Right hindlimb (tissue), 1 donor: ENCODE measurements at regions not wholly inside any gene's neighbourhood (a gene's known extent, or its start where the extent isn't known, plus 50 kb on each side); places are given as distances from the start of the nearest gene placed in this dataset.

Source experiments
- DNase-seq: peaks from one replicate; pipeline ENCODE4 v3.0.0-alpha.2; 2018

GRCh38 chr15:85312929-85313331, 67.5 kb upstream of the AKAP13 start:
- no peak for DNase-seq

GRCh38 chr15:85313339-85313738, 67.1 kb upstream of the AKAP13 start:
- DNase-seq = no peak

DNA sequence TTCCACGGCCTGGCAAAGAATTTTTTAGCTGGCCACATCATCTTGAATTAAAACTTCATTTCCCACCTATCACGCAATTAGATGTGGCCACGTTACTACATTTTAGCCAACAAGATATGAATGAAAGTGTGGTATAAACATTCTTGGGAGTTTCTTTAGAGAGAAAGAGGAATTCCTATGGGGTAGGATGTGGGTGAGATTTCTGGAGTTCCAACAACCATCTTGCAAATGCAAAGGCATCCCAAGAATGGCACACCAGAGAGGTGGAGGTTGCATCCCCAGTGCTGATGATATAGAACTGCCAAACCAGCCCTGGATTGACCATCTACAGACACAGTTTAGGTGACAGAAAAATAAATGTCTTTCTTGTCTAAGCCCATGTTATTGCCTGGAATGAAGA, 66.3 kb upstream of the AKAP13 start:
- no peak for DNase-seq

DNA sequence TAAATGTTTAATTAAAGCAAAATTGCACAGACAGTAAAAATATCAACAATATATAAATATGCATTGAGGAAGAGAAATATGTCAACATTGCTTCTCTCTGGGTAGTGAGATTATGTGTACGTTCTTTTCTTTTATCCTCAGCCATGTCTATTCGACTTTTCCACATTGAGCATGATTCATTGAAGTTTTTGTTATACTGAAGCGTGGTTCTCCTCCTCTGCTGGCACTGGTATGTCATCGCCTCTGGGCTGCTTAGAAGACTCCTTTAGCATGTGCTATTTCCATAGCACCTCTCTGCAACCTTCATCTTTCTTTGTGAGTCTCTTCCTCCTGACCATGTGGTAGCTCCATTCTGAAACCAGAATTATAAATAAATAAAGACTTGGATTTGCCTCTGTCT, 65.8 kb upstream of the AKAP13 start:
- no peak for DNase-seq

- no peak for DNase-seq
These were observed 64.0 kb upstream of the AKAP13 start for GRCh38 chr15:85316244-85316934.

GRCh38 chr15:85318048-85318731, 62.2 kb upstream of the AKAP13 start:
- DNase-seq = no peak

DNA sequence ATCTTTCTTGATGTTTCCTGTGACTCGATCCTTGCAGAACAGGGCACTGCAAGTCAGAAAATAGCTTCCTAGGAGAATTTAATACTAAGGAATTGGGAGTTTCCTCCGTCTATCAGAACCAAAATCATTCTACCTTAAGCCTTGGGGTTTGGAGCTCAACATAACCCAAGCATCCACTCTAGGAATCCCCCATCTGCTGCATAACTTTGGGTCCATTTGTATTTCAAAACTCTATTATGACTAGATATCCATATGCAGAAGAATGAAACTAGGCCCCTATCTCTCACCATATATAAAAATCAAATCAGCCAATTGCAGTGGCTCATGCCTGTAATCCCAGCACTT, 61.7 kb upstream of the AKAP13 start:
- DNase-seq = no peak

- DNase-seq = no peak
These were observed 56.2 kb upstream of the AKAP13 start for GRCh38 chr15:85324202-85324601.

- no peak for DNase-seq
These were observed 54.6 kb upstream of the AKAP13 start for GRCh38 chr15:85325834-85326233.

DNA sequence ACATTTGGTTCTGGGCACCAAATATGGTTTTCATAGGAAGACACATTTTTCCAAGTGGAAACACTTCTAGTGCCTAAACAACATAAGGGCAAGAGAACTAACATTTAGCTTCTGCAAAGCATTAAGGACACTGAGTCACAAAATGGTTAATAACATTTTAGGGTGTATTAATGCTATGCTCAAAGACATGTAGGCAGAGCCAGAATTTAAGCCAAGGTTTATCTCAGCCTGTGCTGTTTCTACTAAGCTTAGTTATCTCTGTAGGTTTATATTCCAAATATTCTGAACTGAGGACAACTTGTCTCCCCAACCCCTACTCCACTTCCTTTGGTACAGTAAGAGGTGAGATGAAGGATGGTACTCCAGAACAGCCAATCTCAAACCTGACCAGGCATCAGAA, 54.1 kb upstream of the AKAP13 start:
- DNase-seq = no peak

DNA sequence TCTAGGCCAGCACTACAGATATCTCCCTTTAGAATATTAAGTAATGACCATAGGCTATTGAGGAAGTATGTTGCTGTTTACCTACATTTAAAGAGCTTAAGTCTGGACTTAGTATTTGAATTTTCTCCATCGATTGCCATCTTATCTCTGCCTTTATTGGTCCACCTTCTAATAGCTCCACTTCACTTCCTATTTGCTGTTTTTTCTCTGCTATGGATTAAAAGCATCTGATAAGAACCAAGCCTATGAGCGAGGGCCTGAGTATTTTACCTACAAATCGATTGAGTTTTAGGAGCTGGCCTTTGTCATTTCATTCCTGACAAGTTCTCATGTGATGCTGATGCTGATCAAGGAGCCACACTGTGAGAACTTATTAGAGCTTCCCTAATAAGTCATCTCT, 52.6 kb upstream of the AKAP13 start:
- DNase-seq = no peak

GRCh38 chr15:85329561-85330422, 50.6 kb upstream of the AKAP13 start:
- peak; percentile 76 for DNase-seq
